HCT116 (cell line): ENCODE measurements at regions not wholly inside any gene's neighbourhood (a gene's known extent, or its start where the extent isn't known, plus 50 kb on each side); places are given as distances from the start of the nearest gene placed in this dataset.

Experiments used
- CEBPB ChIP-seq: IDR thresholded peaks from 2 replicates; pipeline ENCODE4 v1.6.1; 2012; ENCODE audit warnings: low read depth
- EGR1 ChIP-seq: IDR thresholded peaks from 2 replicates; pipeline ENCODE4 v1.6.1; 2012; ENCODE audit warnings: low read depth
- ELF1 ChIP-seq: IDR thresholded peaks from 2 replicates; pipeline ENCODE4 v1.6.1; 2012; ENCODE audit warnings: low read depth, borderline replicate concordance
- EZH2 ChIP-seq: fragments of 200-600 bp; sonication (generic); IDR thresholded peaks from 2 replicates; pipeline ENCODE4 v1.6.1; 2017; ENCODE audit warnings: antibody characterized with exemption, mixed run types
- EZH2phosphoT487 ChIP-seq: fragments of 200-600 bp; IDR thresholded peaks from 2 replicates; pipeline ENCODE4 v1.6.1; 2018; ENCODE audit warnings: antibody characterized with exemption, borderline replicate concordance
- POLR2A ChIP-seq: IDR thresholded peaks from 2 replicates; pipeline ENCODE4 v1.7.0; 2011; ENCODE audit warnings: borderline replicate concordance; ENCODE audit not compliant: insufficient read depth, insufficient read length; ENCODE audit errors: extremely low read depth
- POLR2AphosphoS5 ChIP-seq: IDR thresholded peaks from 2 replicates; pipeline ENCODE4 v1.6.1; 2011; ENCODE audit warnings: mild to moderate bottlenecking, low read depth, low read length, moderate library complexity
- RAD21 ChIP-seq: IDR thresholded peaks from 2 replicates; pipeline ENCODE4 v1.6.1; 2012; ENCODE audit warnings: low read depth, mild to moderate bottlenecking
- SRF ChIP-seq: IDR thresholded peaks from 2 replicates; pipeline ENCODE4 v1.6.1; 2012; ENCODE audit warnings: low read depth
- TCF7L2 ChIP-seq: IDR thresholded peaks from 2 replicates; pipeline ENCODE4 v1.7.0; 2011; ENCODE audit warnings: borderline replicate concordance, inconsistent platforms; ENCODE audit not compliant: insufficient read depth, insufficient read length; ENCODE audit errors: extremely low read depth
- TF ChIP-seq, protein P1 (sequence below), 3 experiments: fragments of 200-600 bp in 1 of 3; sonication (generic) in 1 of 3; IDR thresholded peaks in 2 of 3; conservative IDR thresholded peaks in 1 of 3; 2 replicates each; pipeline ENCODE4 v1.5.1; 2012 to 2017; ENCODE audit warnings: low read depth in 2 of 3, low read length in 2 of 3, antibody characterized with exemption in 1 of 3, borderline replicate concordance in 1 of 3, control low read depth in 1 of 3, mild to moderate bottlenecking in 1 of 3, mixed read lengths in 1 of 3, mixed run types in 1 of 3, moderate library complexity in 1 of 3; ENCODE audit not compliant: insufficient read depth in 1 of 3
- TF ChIP-seq, protein P2 (sequence below): IDR thresholded peaks from 2 replicates; pipeline ENCODE4 v1.6.1; 2012

DNA sequence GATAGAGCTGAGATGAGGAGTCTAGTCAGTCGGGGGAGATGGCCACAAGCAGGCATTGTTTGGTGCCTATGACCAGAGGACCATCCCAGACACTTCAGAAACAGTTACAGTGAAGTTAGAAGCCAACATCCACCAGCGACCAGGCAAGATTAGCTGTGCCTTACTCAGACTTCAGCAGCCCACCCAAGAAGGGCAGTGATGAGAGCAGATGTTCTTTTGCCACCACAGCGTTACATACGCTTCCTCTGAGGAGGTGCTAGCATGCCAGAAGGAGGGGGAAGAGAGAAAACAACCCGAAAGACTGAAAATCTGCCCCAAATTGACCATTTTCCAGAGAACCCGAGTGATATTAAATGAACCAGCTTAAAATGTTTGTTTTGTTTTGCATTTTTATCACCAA is 186.8 kb downstream of the PRL start:
- TF ChIP-seq, protein P1, sequence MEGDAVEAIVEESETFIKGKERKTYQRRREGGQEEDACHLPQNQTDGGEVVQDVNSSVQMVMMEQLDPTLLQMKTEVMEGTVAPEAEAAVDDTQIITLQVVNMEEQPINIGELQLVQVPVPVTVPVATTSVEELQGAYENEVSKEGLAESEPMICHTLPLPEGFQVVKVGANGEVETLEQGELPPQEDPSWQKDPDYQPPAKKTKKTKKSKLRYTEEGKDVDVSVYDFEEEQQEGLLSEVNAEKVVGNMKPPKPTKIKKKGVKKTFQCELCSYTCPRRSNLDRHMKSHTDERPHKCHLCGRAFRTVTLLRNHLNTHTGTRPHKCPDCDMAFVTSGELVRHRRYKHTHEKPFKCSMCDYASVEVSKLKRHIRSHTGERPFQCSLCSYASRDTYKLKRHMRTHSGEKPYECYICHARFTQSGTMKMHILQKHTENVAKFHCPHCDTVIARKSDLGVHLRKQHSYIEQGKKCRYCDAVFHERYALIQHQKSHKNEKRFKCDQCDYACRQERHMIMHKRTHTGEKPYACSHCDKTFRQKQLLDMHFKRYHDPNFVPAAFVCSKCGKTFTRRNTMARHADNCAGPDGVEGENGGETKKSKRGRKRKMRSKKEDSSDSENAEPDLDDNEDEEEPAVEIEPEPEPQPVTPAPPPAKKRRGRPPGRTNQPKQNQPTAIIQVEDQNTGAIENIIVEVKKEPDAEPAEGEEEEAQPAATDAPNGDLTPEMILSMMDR (IDR thresholded peaks at IDR 0.05 in 2 of 3, conservative IDR thresholded peaks at IDR 0.05 in 1 of 3; ENCODE audit: borderline replicate concordance in 1 of 3, insufficient read depth in 1 of 3, low read depth in 2 of 3, low read length in 2 of 3) = no peak
- TF ChIP-seq POLR2A (no peak), TCF7L2 (no peak), POLR2AphosphoS5 (no peak), EGR1 (no peak), RAD21 (no peak), EZH2 (no peak), CEBPB (no peak), ELF1 (no peak), EZH2phosphoT487 (no peak), SRF (no peak)
- TF ChIP-seq, protein P2, sequence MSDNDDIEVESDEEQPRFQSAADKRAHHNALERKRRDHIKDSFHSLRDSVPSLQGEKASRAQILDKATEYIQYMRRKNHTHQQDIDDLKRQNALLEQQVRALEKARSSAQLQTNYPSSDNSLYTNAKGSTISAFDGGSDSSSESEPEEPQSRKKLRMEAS = no peak
